GM23338 (cell line): ENCODE measurements at regions not wholly inside any gene's neighbourhood (a gene's known extent, or its start where the extent isn't known, plus 50 kb on each side); places are given as distances from the start of the nearest gene placed in this dataset.

Source experiments
- ATAC-seq: fragments of 200-7000 bp; cut with Tn5 transposase; 3 replicates; pipeline ENCODE4 v1.9.1; 2020
- DNase-seq: peaks from one replicate; pipeline ENCODE4 v3.0.0-alpha.2; 2015; ENCODE audit warnings: low spot score
- H2AFZ ChIP-seq: fragments of 200-600 bp; sonication (generic); 2 replicates; pipeline ENCODE4 v1.8.0; 2016; ENCODE audit warnings: antibody characterized with exemption, mild to moderate bottlenecking, moderate library complexity
- H3F3A ChIP-seq: fragments of 200-600 bp; sonication (generic); replicated peaks from 2 replicates; pipeline ENCODE4 v1.8.0; 2017; ENCODE audit warnings: antibody characterized with exemption, mixed run types, low read depth
- H3K27ac ChIP-seq: fragments of 200-600 bp; sonication (generic); 2 replicates; pipeline ENCODE4 v1.6.1; 2016; ENCODE audit warnings: low read depth
- H3K27me3 ChIP-seq: fragments of 200-600 bp; sonication (generic); 2 replicates; pipeline ENCODE4 v1.8.0; 2016; ENCODE audit warnings: mild to moderate bottlenecking, mixed run types, moderate library complexity; ENCODE audit not compliant: insufficient read depth
- H3K36me3 ChIP-seq: fragments of 200-600 bp; sonication (generic); 2 replicates; pipeline ENCODE4 v1.8.0; 2016; ENCODE audit warnings: mild to moderate bottlenecking; ENCODE audit not compliant: insufficient read depth
- H3K4me1 ChIP-seq: fragments of 200-600 bp; sonication (generic); 2 replicates; pipeline ENCODE4 v1.8.0; 2016; ENCODE audit warnings: mild to moderate bottlenecking, moderate library complexity; ENCODE audit not compliant: insufficient read depth
- H3K4me2 ChIP-seq: fragments of 200-600 bp; sonication (generic); 2 replicates; pipeline ENCODE4 v1.7.1; 2017; ENCODE audit warnings: mixed run types
- H3K4me3 ChIP-seq: fragments of 200-600 bp; sonication (generic); 2 replicates; pipeline ENCODE4 v1.6.1; 2016; ENCODE audit warnings: mixed run types
- H3K79me2 ChIP-seq: fragments of 200-600 bp; sonication (generic); replicated peaks from 2 replicates; pipeline ENCODE4 v1.8.0; 2017; ENCODE audit warnings: mild to moderate bottlenecking; ENCODE audit not compliant: insufficient read depth
- H3K9me2 ChIP-seq: fragments of 200-600 bp; sonication (generic); 2 replicates; pipeline ENCODE4 v1.8.0; 2017; ENCODE audit not compliant: insufficient read depth
- H4K20me1 ChIP-seq: fragments of 200-600 bp; sonication (generic); replicated peaks from 2 replicates; pipeline ENCODE4 v1.8.0; 2017; ENCODE audit warnings: mild to moderate bottlenecking; ENCODE audit not compliant: insufficient read depth
- H3K27ac Mint-ChIP-seq: 2 replicates; pipeline ENCODE4 v1.8.0; 2020; ENCODE audit warnings: inconsistent platforms, mild to moderate bottlenecking, moderate library complexity, mixed read lengths
- H3K27me3 Mint-ChIP-seq: 3 replicates; pipeline ENCODE4 v1.8.0; 2022; ENCODE audit warnings: low read depth, mild to moderate bottlenecking, moderate library complexity, mixed read lengths, inconsistent platforms; ENCODE audit not compliant: insufficient read depth, poor library complexity
- H3K36me3 Mint-ChIP-seq: 3 replicates; pipeline ENCODE4 v1.8.0; 2021; ENCODE audit warnings: low read depth, mild to moderate bottlenecking, inconsistent platforms, moderate library complexity, mixed read lengths
- H3K4me1 Mint-ChIP-seq: 3 replicates; pipeline ENCODE4 v1.8.0; 2020; ENCODE audit warnings: mild to moderate bottlenecking, inconsistent platforms, mixed read lengths
- H3K4me3 Mint-ChIP-seq: 3 replicates; pipeline ENCODE4 v1.8.0; 2021; ENCODE audit warnings: moderate library complexity, mild to moderate bottlenecking, inconsistent platforms, mixed read lengths
- H3K9me3 Mint-ChIP-seq: 3 replicates; pipeline ENCODE4 v1.8.0; 2020; ENCODE audit warnings: moderate library complexity, mild to moderate bottlenecking, inconsistent platforms, mixed read lengths
- CTCF ChIP-seq, 2 experiments: fragments of 200-600 bp in 1 of 2; sonication (generic) in 1 of 2; conservative IDR thresholded peaks; 2 replicates each; pipeline versions ENCODE4 v1.5.1 to v1.6.1; 2016 to 2017; ENCODE audit warnings: antibody characterized with exemption in 2 of 2, low read depth in 2 of 2, mild to moderate bottlenecking in 2 of 2, moderate library complexity in 1 of 2
- ETS1 ChIP-seq: IDR thresholded peaks from 2 replicates; pipeline ENCODE4 v1.6.1; 2016; ENCODE audit warnings: antibody characterized with exemption
- EZH2 ChIP-seq: fragments of 200-600 bp; sonication (generic); IDR thresholded peaks from one replicate; pipeline ENCODE4 v1.8.0; 2017; ENCODE audit warnings: antibody characterized with exemption, mild to moderate bottlenecking, low read depth; ENCODE audit not compliant: unreplicated experiment
- EZH2phosphoT487 ChIP-seq: fragments of 200-600 bp; sonication (generic); IDR thresholded peaks from one replicate; pipeline ENCODE4 v1.8.1; 2018; ENCODE audit warnings: antibody characterized with exemption; ENCODE audit not compliant: unreplicated experiment
- NANOG ChIP-seq: IDR thresholded peaks from 2 replicates; pipeline ENCODE4 v1.6.1; 2016; ENCODE audit warnings: antibody characterized with exemption, borderline replicate concordance
- POLR2AphosphoS5 ChIP-seq: IDR thresholded peaks from 2 replicates; pipeline ENCODE4 v1.6.1; 2016; ENCODE audit warnings: antibody characterized with exemption, low read depth
- REST ChIP-seq: IDR thresholded peaks from one replicate; pipeline ENCODE4 v1.6.1; 2018; ENCODE audit warnings: antibody characterized with exemption; ENCODE audit not compliant: unreplicated experiment
- STAT1 ChIP-seq: IDR thresholded peaks from one replicate; pipeline ENCODE4 v1.6.1; 2016; ENCODE audit warnings: antibody characterized with exemption; ENCODE audit not compliant: unreplicated experiment
- ZNF331 ChIP-seq: fragments of 250-450 bp; sonication (Bioruptor Pico); IDR thresholded peaks from 2 replicates; pipeline ENCODE4 v1.5.0; 2020; ENCODE audit warnings: low read depth, mild to moderate bottlenecking, moderate library complexity
- ZNF462 ChIP-seq: fragments of 250-450 bp; sonication (Bioruptor Pico); IDR thresholded peaks from 2 replicates; pipeline ENCODE4 v1.5.0; 2020; ENCODE audit warnings: mild to moderate bottlenecking, moderate library complexity

DNA sequence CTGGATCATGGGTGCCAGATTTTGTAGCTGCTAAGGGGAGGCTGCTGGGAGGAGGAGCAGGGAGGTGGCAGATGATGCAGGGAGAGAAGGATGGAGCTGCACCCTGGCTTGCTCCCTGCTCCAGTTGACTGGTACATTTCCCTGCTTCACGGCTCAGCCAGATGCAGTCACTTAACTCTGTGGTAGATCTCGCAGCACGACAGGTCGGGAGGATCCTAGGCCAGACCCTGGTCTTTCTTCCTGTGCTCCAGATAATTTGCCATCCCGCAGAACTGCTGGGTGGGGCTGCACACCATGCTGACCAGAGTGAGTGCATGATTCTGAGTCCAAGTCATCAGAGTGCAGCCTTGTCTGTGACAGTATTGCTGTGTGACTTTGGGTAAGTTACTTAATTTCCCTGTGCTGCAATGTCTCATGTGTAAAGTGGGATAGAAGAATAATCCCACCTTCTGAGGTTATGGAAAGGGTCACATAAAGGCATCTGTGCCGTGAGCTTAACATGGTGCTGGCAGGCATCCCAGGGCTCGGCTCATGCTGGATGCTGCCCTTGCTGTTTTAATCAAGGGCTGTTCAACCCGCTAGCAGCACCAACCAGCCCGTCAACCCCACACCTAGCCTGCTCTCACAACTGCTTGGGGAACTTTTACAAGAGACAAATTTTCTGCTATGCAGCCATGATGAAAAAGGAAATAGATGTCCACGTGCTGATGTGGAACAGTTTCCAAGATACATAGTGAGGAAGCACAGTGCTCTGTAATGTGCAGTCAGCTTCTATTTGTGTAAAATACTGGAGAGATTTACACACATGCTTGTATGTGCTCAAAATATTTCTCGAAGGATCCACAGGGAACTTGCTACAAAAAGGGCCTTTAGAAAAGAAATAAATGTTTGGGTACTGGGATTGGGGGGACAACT, 257.9 kb downstream of the CDH26 start:
- H3K9me3 Mint-ChIP-seq = no peaks in the 10 kb centered on the region
- no peak overlapping the region for H3K27ac Mint-ChIP-seq
- no peaks in the 10 kb centered on the region for H3K79me2 ChIP-seq
- no peak overlapping the region for H3K4me2 ChIP-seq
- no peak overlapping the region for H2AFZ ChIP-seq
- no peaks in the 10 kb centered on the region for H3K4me1 ChIP-seq
- TF ChIP-seq EZH2phosphoT487 (no peak), CTCF (conservative IDR thresholded peaks at IDR 0.05; ENCODE audit: low read depth in 2 of 2) (no peak), EZH2 (no peak), STAT1 (no peak), ETS1 (no peak), ZNF462 (CRISPR knock-in tag) (no peak), REST (no peak), NANOG (no peak), ZNF331 (CRISPR knock-in tag) (no peak), POLR2AphosphoS5 (no peak)
- no peaks in the 10 kb centered on the region for H3K36me3 ChIP-seq
- no peaks in the 10 kb centered on the region for H3K36me3 Mint-ChIP-seq
- ATAC-seq (no peak), DNase-seq (no peak)
- H3F3A ChIP-seq = no peaks in the 10 kb centered on the region
- H3K27ac ChIP-seq = no peak overlapping the region
- H3K9me2 ChIP-seq = no peaks in the 10 kb centered on the region
- no peaks in the 10 kb centered on the region for H4K20me1 ChIP-seq
- H3K27me3 ChIP-seq = no peaks in the 10 kb centered on the region
- H3K4me1 Mint-ChIP-seq = peaks cover 10% of the 10 kb centered on the region; the same call in 1 of the 3 replicates
- H3K4me3 ChIP-seq = no peak overlapping the region
- H3K4me3 Mint-ChIP-seq = no peak overlapping the region
- peaks cover 8% of the 10 kb centered on the region for H3K27me3 Mint-ChIP-seq
